ENCODE measurements at regions not wholly inside any gene's neighbourhood (a gene's known extent, or its start where the extent isn't known, plus 50 kb on each side); places are given as distances from the start of the nearest gene placed in this dataset.

- H3K79me2 ChIP-seq (ENCODE audit: insufficient read depth, low read depth), result no peaks in the 10 kb centered on the region
- no peaks in the 10 kb centered on the region for H3K36me3 ChIP-seq (ENCODE audit: insufficient read depth)
- no peak overlapping the region for H3K4me2 ChIP-seq
- no peaks in the 10 kb centered on the region for H3K27me3 ChIP-seq (ENCODE audit: insufficient read depth, low read depth)
- no peak overlapping the region for H3K9ac ChIP-seq
- no peak overlapping the region for H3K4me3 ChIP-seq (IDR thresholded peaks at IDR 0.05; ENCODE audit: insufficient read depth, low read depth, low read length)
- no peak for TF ChIP-seq CTCF (conservative IDR thresholded peaks at IDR 0.05; ENCODE audit: low read depth, low read length)
- no peak overlapping the region for H3K27ac ChIP-seq
- no peaks in the 10 kb centered on the region for H3K4me1 ChIP-seq (ENCODE audit: low read depth, poor library complexity, severe bottlenecking)
- H4K20me1 ChIP-seq (ENCODE audit: insufficient read depth), result no peaks in the 10 kb centered on the region
- H2AFZ ChIP-seq (ENCODE audit: low read depth), result no peak overlapping the region
Observed at GRCh38 chr3:29186982-29187725, 93.7 kb upstream of the RBMS3 start.

- Histone ChIP-seq H3K4me3 (IDR thresholded peaks at IDR 0.05; ENCODE audit: insufficient read depth, low read depth, low read length) (no peak overlapping the region), H3K27ac (no peak overlapping the region), H3K36me3 (ENCODE audit: insufficient read depth) (no peaks in the 10 kb centered on the region), H3K79me2 (ENCODE audit: insufficient read depth, low read depth) (no peaks in the 10 kb centered on the region), H3K27me3 (ENCODE audit: insufficient read depth, low read depth) (no peaks in the 10 kb centered on the region), H3K9ac (no peak overlapping the region), H2AFZ (ENCODE audit: low read depth) (no peak overlapping the region), H4K20me1 (ENCODE audit: insufficient read depth) (no peaks in the 10 kb centered on the region), H3K4me2 (no peak overlapping the region), H3K4me1 (ENCODE audit: low read depth, poor library complexity, severe bottlenecking) (no peaks in the 10 kb centered on the region)
- no peak for TF ChIP-seq CTCF (conservative IDR thresholded peaks at IDR 0.05; ENCODE audit: low read depth, low read length)
Observed at GRCh38 chr3:29189328-29189727, 91.5 kb upstream of the RBMS3 start.

GRCh38 chr3:29194139-29194538 lies 86.7 kb upstream of the RBMS3 start:
- no peak overlapping the region for H3K4me2 ChIP-seq
- no peaks in the 10 kb centered on the region for H3K4me1 ChIP-seq (ENCODE audit: low read depth, poor library complexity, severe bottlenecking)
- H3K9ac ChIP-seq, result no peak overlapping the region
- no peaks in the 10 kb centered on the region for H3K27me3 ChIP-seq (ENCODE audit: insufficient read depth, low read depth)
- H4K20me1 ChIP-seq (ENCODE audit: insufficient read depth), result no peaks in the 10 kb centered on the region
- no peak for TF ChIP-seq CTCF (conservative IDR thresholded peaks at IDR 0.05; ENCODE audit: low read depth, low read length)
- no peak overlapping the region for H3K27ac ChIP-seq
- no peaks in the 10 kb centered on the region for H3K79me2 ChIP-seq (ENCODE audit: insufficient read depth, low read depth)
- H2AFZ ChIP-seq (ENCODE audit: low read depth), result no peak overlapping the region
- H3K4me3 ChIP-seq (IDR thresholded peaks at IDR 0.05; ENCODE audit: insufficient read depth, low read depth, low read length), result no peak overlapping the region
- H3K36me3 ChIP-seq (ENCODE audit: insufficient read depth), result no peaks in the 10 kb centered on the region

GRCh38 chr3:29195056-29195455 lies 85.8 kb upstream of the RBMS3 start:
- H3K9ac ChIP-seq, result no peak overlapping the region
- H3K4me1 ChIP-seq (ENCODE audit: low read depth, poor library complexity, severe bottlenecking), result no peaks in the 10 kb centered on the region
- no peak overlapping the region for H3K4me3 ChIP-seq (IDR thresholded peaks at IDR 0.05; ENCODE audit: insufficient read depth, low read depth, low read length)
- no peak for TF ChIP-seq CTCF (conservative IDR thresholded peaks at IDR 0.05; ENCODE audit: low read depth, low read length)
- no peaks in the 10 kb centered on the region for H3K36me3 ChIP-seq (ENCODE audit: insufficient read depth)
- H2AFZ ChIP-seq (ENCODE audit: low read depth), result no peak overlapping the region
- H4K20me1 ChIP-seq (ENCODE audit: insufficient read depth), result no peaks in the 10 kb centered on the region
- H3K4me2 ChIP-seq, result no peak overlapping the region
- no peak overlapping the region for H3K27ac ChIP-seq
- H3K27me3 ChIP-seq (ENCODE audit: insufficient read depth, low read depth), result no peaks in the 10 kb centered on the region
- H3K79me2 ChIP-seq (ENCODE audit: insufficient read depth, low read depth), result no peaks in the 10 kb centered on the region
